ENCODE measurements at regions not wholly inside any gene's neighbourhood (a gene's known extent, or its start where the extent isn't known, plus 50 kb on each side); places are given as distances from the start of the nearest gene placed in this dataset.

GRCh38 chr18:76619621-76620315, 124.7 kb upstream of the ZNF516 start:
- POLR2A ChIA-PET = no interaction called here
- Histone ChIP-seq H3K27me3 (ENCODE audit: insufficient read depth) (no peaks in the 10 kb centered on the region), H3K4me1 (ENCODE audit: control insufficient read depth in 1 of 2, insufficient read depth in 2 of 2, low read depth in 1 of 2, low read length in 1 of 2) (no peaks in the 10 kb centered on the region; a peak in 1 of 4 replicates), H3K36me3 (replicated peaks in 1 of 2; ENCODE audit: control insufficient read depth in 1 of 2, insufficient read depth in 2 of 2, low read length in 1 of 2) (no peaks in the 10 kb centered on the region), H2AFZ (ENCODE audit: low read depth) (no peak overlapping the region), H3K9me2 (no peaks in the 10 kb centered on the region), H3K9ac (no peak overlapping the region), H3K27ac (ENCODE audit: low read depth in 2 of 2, low read length in 1 of 2) (no peak overlapping the region), H3K4me3 (ENCODE audit: low read depth in 2 of 2, low read length in 1 of 2) (no peak overlapping the region), H3K79me2 (ENCODE audit: insufficient read depth) (no peaks in the 10 kb centered on the region), H3F3A (replicated peaks; ENCODE audit: insufficient read depth) (no peaks in the 10 kb centered on the region), H3K4me2 (no peak overlapping the region), H3K9me3 (no peaks in the 10 kb centered on the region), H4K20me1 (ENCODE audit: insufficient read depth) (no peaks in the 10 kb centered on the region)
- 63% methylated on average over 14 of the region's 27 CpGs for WGBS (ENCODE audit: low lambda C conversion rate)
- CTCF ChIA-PET = interaction anchor here (1.6 kb wide), 1 partner anchor 221 kb away, joined by 5 read pairs; no protein-coding TSS in a partner anchor
- DNase-seq = no peak
- TF ChIP-seq SMC3 (IDR thresholded peaks at IDR 0.05; ENCODE audit: low read depth, low read length) (no peak), RXRA (IDR thresholded peaks at IDR 0.05; ENCODE audit: borderline replicate concordance, low read depth) (no peak), RAD21 (IDR thresholded peaks at IDR 0.05; ENCODE audit: low read length) (no peak), GATA2 (CRISPR knock-in tag; IDR thresholded peaks at IDR 0.05) (no peak), TAF1 (IDR thresholded peaks at IDR 0.05; ENCODE audit: borderline replicate concordance, low read depth, low read length) (no peak), CTCF (IDR thresholded peaks at IDR 0.05) (no peak), PBX3 (IDR thresholded peaks at IDR 0.05) (no peak), ELF1 (IDR thresholded peaks at IDR 0.05) (no peak), ZBTB33 (IDR thresholded peaks at IDR 0.05; ENCODE audit: borderline replicate concordance, low read depth) (no peak), SIN3A (IDR thresholded peaks at IDR 0.05; ENCODE audit: borderline replicate concordance, low read depth, low read length) (no peak), REST (IDR thresholded peaks at IDR 0.05; ENCODE audit: low read depth, low read length) (no peak), EZH2phosphoT487 (IDR thresholded peaks at IDR 0.05; ENCODE audit: borderline replicate concordance, low read depth) (no peak), NRF1 (IDR thresholded peaks at IDR 0.05; ENCODE audit: low read depth, low read length) (no peak), NFIC (IDR thresholded peaks at IDR 0.05; ENCODE audit: borderline replicate concordance) (no peak), FOXJ3 (CRISPR knock-in tag; IDR thresholded peaks at IDR 0.05) (no peak), JUND (IDR thresholded peaks at IDR 0.05) (no peak), RFX5 (IDR thresholded peaks at IDR 0.05; ENCODE audit: low read length) (no peak), MXI1 (IDR thresholded peaks at IDR 0.05; ENCODE audit: low read depth, low read length) (no peak), YY1 (IDR thresholded peaks at IDR 0.05; ENCODE audit: low read depth) (no peak)

Measured in SK-N-SH (cell line).